IPS DF 6.9 (cell line): ENCODE measurements at regions not wholly inside any gene's neighbourhood (a gene's known extent, or its start where the extent isn't known, plus 50 kb on each side); places are given as distances from the start of the nearest gene placed in this dataset.

Experiments
- DNase-seq: peaks from one replicate; pipeline ENCODE4 v3.0.0-alpha.2; 2013; ENCODE audit warnings: low read depth, low spot score
- H3K27ac ChIP-seq: one replicate; pipeline ENCODE4 v1.5.1; 2013; ENCODE audit warnings: low read length, control low read depth
- H3K27me3 ChIP-seq: 2 replicates; pipeline ENCODE4 v1.6.1; 2013; ENCODE audit warnings: mild to moderate bottlenecking, low read length; ENCODE audit not compliant: control insufficient read depth, insufficient read depth
- H3K36me3 ChIP-seq: 2 replicates; pipeline ENCODE4 v1.6.1; 2013; ENCODE audit warnings: low read length; ENCODE audit not compliant: control insufficient read depth, insufficient read depth
- H3K4me1 ChIP-seq: 2 replicates; pipeline ENCODE4 v1.6.1; 2013; ENCODE audit warnings: low read length; ENCODE audit not compliant: control insufficient read depth, insufficient read depth
- H3K4me3 ChIP-seq: 2 replicates; pipeline ENCODE4 v1.5.1; 2013; ENCODE audit warnings: mild to moderate bottlenecking, low read length
- H3K9me3 ChIP-seq: 2 replicates; pipeline ENCODE4 v1.6.1; 2013; ENCODE audit warnings: low read length, inconsistent platforms; ENCODE audit not compliant: control insufficient read depth, insufficient read depth
- WGBS: extraction: QIAGEN DNeasy Blood & Tissue Kit; methylation state at CpG from one replicate; pipeline ENCODE4 v1.1.7; 2013; ENCODE audit warnings: mixed read lengths, missing lambda C conversion rate; ENCODE audit not compliant: insufficient read length, insufficient coverage; 5-methylcytosine and 5-hydroxymethylcytosine counted together

DNA sequence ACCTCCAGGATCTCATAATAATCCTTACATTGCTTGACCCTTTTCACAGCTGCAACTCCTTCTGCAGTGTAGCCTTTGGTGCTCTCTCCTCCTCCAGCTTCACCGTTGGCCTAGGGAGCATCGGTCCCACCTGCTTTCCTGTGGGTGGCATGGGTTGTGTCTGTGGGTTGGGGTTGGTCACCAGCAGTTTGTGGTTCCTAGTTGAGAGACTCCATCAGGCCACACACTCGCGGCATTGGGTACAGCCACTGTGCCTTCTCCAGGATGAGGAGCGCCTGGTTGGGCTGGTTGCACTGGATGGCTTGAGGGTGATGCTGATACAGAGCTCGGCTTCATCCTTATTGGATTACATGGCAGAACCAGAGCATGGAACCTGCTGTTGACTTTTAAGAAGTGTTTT lies 69.4 kb upstream of the SPRED2 start:
- H3K27ac ChIP-seq, result no peak overlapping the region
- no peaks in the 10 kb centered on the region; the same call in 1 of the 2 replicates for H3K4me1 ChIP-seq
- no peaks in the 10 kb centered on the region for H3K27me3 ChIP-seq
- WGBS, result no CpG with 5 or more reads among the region's 6 CpGs
- H3K36me3 ChIP-seq, result no peaks in the 10 kb centered on the region
- H3K9me3 ChIP-seq, result no peaks in the 10 kb centered on the region
- DNase-seq, result no peak
- H3K4me3 ChIP-seq, result no peak overlapping the region

DNA sequence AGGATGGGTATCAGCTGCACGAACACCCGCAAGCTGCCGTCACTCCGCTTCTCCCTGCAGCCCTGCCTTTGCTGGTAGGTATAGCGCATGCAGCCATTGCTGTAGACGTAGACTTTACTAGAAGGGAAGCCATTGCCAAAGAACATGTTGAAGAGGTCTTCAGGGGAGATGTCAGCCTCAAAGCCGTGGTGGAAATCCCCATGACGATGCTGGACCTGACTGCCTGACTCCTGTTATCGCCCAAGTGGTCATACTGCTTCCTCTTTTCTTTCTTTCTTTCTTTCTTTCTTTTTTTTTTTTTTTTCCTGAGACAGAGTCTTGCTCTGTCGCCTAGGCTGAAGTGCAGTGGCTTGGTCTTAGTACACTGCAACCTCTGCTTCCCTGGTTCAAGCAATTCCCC lies 68.7 kb upstream of the SPRED2 start:
- no peak overlapping the region for H3K27ac ChIP-seq
- H3K4me1 ChIP-seq, result no peaks in the 10 kb centered on the region; the same call in 1 of the 2 replicates
- H3K9me3 ChIP-seq, result no peaks in the 10 kb centered on the region
- H3K27me3 ChIP-seq, result no peaks in the 10 kb centered on the region
- no CpG with 5 or more reads among the region's 10 CpGs for WGBS
- DNase-seq, result no peak
- no peak overlapping the region for H3K4me3 ChIP-seq
- H3K36me3 ChIP-seq, result no peaks in the 10 kb centered on the region

DNA sequence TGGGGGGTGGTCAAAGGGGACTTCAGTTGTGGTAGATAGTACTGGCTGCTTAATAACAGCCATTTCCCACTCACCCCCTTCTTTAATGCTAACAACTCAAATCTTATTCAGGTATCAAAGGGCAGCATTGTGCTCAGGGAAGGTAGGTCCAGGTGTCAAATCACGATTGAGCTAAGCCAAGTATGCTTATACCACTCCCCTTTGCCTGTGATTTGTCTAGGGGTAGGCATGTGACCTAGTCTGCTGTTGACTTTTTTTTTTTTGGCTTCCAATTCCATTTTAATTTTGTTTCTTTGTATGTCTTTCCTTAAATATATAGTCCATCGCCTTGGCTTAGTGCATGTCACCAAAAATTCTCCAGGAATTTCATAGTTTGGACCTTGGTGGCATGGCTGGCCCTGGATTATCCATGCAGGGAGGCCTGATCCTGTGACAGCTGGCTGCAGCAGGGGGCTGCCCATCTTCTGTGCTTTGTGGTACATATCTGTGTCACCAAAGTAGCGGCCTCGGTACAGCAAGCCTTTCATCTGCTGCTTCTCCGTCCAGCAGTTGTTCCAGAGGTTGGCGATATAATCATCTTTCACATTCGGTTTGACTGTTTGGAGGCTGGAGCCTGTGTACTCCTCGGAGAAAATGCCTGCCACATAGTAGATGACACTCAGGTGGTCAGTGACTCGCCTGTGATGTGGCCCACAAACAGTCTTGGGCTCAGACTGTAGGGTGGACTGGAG lies 68.1 kb upstream of the SPRED2 start:
- H3K9me3 ChIP-seq, result no peaks in the 10 kb centered on the region
- WGBS, result no CpG with 5 or more reads among the region's 9 CpGs
- no peak overlapping the region for H3K4me3 ChIP-seq
- no peak for DNase-seq
- H3K4me1 ChIP-seq, result no peaks in the 10 kb centered on the region; the same call in 1 of the 2 replicates
- H3K27ac ChIP-seq, result no peak overlapping the region
- no peaks in the 10 kb centered on the region for H3K36me3 ChIP-seq
- no peaks in the 10 kb centered on the region for H3K27me3 ChIP-seq

DNA sequence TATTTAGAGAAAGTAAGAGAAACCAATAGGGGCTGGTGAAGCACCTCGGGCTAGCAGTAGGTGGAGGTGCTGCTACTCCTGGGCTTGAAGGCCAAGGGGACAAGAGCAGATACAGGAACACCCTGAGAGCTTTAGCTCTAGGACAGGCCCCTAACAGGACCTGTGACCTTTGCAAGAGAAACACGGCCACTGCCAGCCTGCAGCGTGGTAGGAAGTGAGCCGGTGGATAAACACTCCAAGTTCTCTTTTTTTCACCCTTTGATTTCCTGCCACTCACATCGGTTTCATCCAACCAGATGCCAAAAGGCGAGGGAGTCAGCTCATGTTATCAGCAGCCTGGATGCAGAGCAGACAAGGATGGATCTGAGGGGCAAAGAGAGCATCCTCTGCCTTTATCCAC lies 66.8 kb upstream of the SPRED2 start:
- H3K36me3 ChIP-seq, result no peaks in the 10 kb centered on the region
- no peaks in the 10 kb centered on the region for H3K9me3 ChIP-seq
- H3K27me3 ChIP-seq, result no peaks in the 10 kb centered on the region
- H3K27ac ChIP-seq, result no peak overlapping the region
- no peak overlapping the region for H3K4me3 ChIP-seq
- WGBS, result no CpG with 5 or more reads among the region's 6 CpGs
- no peak for DNase-seq
- H3K4me1 ChIP-seq, result no peaks in the 10 kb centered on the region; the same call in 1 of the 2 replicates

DNA sequence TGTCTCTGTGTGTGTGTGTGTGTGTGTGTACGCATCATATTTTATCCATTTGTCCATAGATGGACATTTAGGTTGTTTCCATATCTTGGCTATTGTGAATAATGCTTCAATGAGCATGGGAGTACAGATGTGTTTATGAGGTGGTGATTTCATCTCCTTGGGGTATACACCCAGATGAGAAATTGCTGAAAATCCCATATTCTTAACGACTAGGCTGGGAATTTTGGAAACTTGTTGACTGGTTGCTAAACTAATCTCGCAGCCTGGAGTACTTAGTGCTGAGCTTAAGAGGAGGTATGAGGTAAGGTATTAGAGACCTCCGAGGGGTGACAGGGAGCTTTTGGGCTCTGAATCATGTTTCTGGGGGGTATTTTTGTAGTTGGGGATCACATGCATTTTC lies 66.0 kb upstream of the SPRED2 start:
- no CpG with 5 or more reads among the region's 4 CpGs for WGBS
- H3K27me3 ChIP-seq, result no peaks in the 10 kb centered on the region
- no peak overlapping the region for H3K27ac ChIP-seq
- H3K4me3 ChIP-seq, result no peak overlapping the region
- no peaks in the 10 kb centered on the region for H3K9me3 ChIP-seq
- no peak for DNase-seq
- H3K36me3 ChIP-seq, result no peaks in the 10 kb centered on the region
- no peaks in the 10 kb centered on the region for H3K4me1 ChIP-seq

DNA sequence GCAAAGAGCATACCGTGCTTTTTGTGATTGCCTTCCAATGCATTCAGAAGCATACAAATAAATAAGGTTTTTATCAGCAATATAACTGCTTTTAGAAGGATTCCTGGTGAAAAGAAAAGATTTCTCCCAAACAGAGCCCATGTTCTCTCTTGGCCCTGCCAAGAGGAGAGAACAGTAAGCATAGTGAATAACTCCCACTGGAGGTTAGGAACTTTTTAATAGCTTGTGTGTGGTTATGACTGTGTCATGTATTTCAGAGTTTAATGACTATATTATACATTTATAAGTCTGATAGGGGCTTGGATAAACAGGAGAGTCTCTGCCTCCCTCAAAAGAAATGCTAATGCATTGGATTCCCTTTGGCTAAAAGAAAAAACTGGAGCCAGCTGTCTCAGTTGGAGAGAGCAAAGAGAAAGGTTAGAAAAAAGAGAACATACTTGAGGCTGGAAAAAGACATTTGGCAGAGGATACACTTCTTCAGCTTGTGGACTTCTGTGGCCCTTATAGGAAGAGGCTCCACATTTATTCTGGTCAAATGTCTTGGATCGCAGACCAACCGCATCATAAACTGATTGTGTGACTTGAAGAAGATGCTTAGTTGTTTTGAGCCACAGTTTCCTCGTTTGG lies 63.0 kb upstream of the SPRED2 start:
- H3K36me3 ChIP-seq, result no peaks in the 10 kb centered on the region
- no peak for DNase-seq
- H3K4me3 ChIP-seq, result no peak overlapping the region
- no peaks in the 10 kb centered on the region for H3K9me3 ChIP-seq
- no CpG with 5 or more reads among the region's 4 CpGs for WGBS
- no peaks in the 10 kb centered on the region; the same call in 1 of the 2 replicates for H3K27me3 ChIP-seq
- no peak overlapping the region for H3K27ac ChIP-seq
- H3K4me1 ChIP-seq, result no peaks in the 10 kb centered on the region

DNA sequence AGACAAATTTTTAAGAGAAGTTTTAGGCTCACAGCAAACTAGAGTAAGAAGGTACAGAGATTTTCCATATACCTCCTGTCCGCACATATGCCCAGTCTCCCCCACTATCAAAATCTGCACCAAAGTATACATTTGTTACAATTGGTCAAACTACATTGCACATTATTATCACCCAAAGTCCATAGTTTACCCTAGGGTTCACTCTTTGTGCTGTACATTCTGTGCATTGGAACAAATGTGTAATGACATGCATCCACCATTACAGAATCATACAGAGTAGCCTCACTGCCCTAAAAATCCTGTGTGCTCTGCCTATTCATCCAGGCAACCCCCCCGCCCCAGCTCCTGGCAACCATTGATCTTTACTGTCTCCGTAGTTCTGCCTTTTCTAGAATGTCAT lies 61.7 kb upstream of the SPRED2 start:
- DNase-seq, result no peak
- Histone ChIP-seq H3K36me3 (no peaks in the 10 kb centered on the region), H3K27ac (no peak overlapping the region), H3K4me1 (no peaks in the 10 kb centered on the region), H3K27me3 (no peaks in the 10 kb centered on the region; the same call in 1 of the 2 replicates), H3K9me3 (no peaks in the 10 kb centered on the region), H3K4me3 (no peak overlapping the region)
- no CpG with 5 or more reads among the region's 3 CpGs for WGBS

DNA sequence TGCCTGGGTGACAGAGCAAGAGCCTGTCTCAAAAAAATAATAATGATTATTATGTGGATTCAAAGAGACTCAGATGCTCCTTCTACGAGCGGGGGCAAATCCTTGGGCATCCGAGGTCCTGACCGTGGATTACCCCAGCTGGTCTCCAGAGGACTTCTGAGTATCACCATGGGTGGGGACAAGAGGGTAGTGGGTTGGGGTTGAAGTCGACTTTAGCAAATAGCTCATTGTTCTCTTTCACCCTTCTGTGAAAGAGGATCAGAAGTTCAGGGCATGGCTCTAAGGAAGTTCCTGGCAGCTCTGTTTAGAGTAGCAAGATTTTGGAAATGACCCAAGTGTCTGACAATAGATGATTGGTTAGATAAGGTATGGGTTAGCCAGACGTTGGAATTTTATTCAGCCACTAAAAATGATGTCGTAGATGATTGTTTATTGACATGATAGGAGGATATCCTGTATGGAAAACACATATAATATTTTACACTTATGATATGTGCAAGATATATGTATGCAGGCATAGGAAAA lies 59.0 kb upstream of the SPRED2 start:
- no peaks in the 10 kb centered on the region for H3K9me3 ChIP-seq
- H3K27me3 ChIP-seq, result no peaks in the 10 kb centered on the region; the same call in 1 of the 2 replicates
- WGBS, result no CpG with 5 or more reads among the region's 7 CpGs
- H3K4me3 ChIP-seq, result no peak overlapping the region
- H3K27ac ChIP-seq, result no peak overlapping the region
- no peak for DNase-seq
- no peaks in the 10 kb centered on the region for H3K4me1 ChIP-seq
- no peaks in the 10 kb centered on the region for H3K36me3 ChIP-seq

DNA sequence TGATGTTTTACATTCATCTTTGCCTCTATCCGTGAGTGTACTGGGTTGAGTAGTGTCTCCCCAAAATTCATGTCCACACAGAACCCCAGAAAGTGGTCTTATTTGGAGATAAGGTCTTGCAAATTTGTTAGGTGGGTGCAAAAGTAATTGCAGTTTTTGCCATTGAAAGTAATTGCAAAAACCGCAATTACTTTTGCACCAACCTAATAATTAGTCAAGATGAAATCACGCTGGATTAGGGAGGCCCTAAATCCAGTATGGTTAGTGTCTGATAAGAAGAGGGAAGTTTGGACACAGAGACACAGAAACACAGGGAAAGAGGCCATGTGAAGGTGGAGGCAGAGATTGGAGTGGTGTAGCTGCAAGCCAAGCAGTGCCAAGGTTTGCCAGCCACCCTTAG lies 57.8 kb upstream of the SPRED2 start:
- no peak for DNase-seq
- no peak overlapping the region for H3K27ac ChIP-seq
- H3K4me3 ChIP-seq, result no peak overlapping the region
- no CpG with 5 or more reads among the region's 3 CpGs for WGBS
- H3K27me3 ChIP-seq, result no peaks in the 10 kb centered on the region; the same call in 1 of the 2 replicates
- no peaks in the 10 kb centered on the region for H3K9me3 ChIP-seq
- H3K36me3 ChIP-seq, result no peaks in the 10 kb centered on the region
- H3K4me1 ChIP-seq, result no peaks in the 10 kb centered on the region

DNA sequence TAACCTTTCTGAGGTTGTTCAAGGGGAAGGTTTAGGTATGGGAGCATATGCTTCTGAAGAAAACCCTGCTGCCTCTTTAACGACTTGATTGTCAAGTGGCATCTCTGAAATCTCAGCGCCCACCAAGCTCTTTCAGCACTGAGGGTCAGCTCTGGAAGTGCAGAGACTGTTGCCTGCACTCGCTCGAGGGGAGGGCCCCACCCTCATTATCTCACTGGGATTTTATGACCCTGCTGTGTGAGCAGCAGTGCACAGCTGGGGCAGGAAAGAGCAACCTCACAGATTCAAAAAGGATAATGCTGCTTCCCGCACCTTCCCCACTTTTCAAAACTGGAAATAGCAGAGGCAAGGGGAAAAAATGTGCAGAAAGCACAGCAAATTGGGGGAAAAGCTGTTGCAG lies 56.9 kb upstream of the SPRED2 start:
- no peaks in the 10 kb centered on the region for H3K4me1 ChIP-seq
- no peak overlapping the region for H3K27ac ChIP-seq
- no peak overlapping the region for H3K4me3 ChIP-seq
- no peaks in the 10 kb centered on the region; the same call in 1 of the 2 replicates for H3K27me3 ChIP-seq
- H3K9me3 ChIP-seq, result no peaks in the 10 kb centered on the region
- H3K36me3 ChIP-seq, result no peaks in the 10 kb centered on the region
- DNase-seq, result no peak
- WGBS, result no CpG with 5 or more reads among the region's 5 CpGs
